H1 (cell line): ENCODE measurements at regions not wholly inside any gene's neighbourhood (a gene's known extent, or its start where the extent isn't known, plus 50 kb on each side); places are given as distances from the start of the nearest gene placed in this dataset.

Experiments
- ASH2L ChIP-seq: fragments of 200-600, 300-600 bp; sonication (generic); IDR thresholded peaks from one replicate; pipeline ENCODE4 v1.7.1; 2017; ENCODE audit warnings: low read length
- RXRA ChIP-seq: IDR thresholded peaks from 2 replicates; pipeline ENCODE4 v1.6.1; 2011; ENCODE audit warnings: low read depth, mild to moderate bottlenecking, low read length, moderate library complexity; ENCODE audit not compliant: insufficient read depth

DNA sequence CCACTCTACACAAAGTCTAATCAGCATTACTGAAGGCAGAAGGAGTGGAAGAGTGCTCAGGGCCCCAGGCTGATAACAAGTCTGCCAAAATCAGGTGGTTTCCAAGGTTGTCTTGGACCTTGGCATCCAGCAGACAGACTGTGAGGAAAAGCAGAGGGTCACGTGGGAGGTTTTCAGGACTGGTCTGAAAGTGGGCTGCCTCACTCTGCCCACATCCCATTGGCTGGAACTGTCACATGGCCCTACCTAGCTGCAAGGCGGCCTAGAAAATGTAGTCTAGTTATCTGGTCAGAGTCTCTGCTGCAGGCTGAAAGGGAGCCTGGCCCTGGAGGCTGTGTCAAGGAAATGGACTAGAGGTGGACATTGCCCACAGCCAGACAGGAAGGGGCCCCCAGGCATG lies 310.7 kb upstream of the ASIC2 start (continued):
- TF ChIP-seq RXRA, result no peak
- TF ChIP-seq ASH2L, result no peak
